Esophagus muscularis mucosa (tissue), 4 donors: ENCODE measurements at regions not wholly inside any gene's neighbourhood (a gene's known extent, or its start where the extent isn't known, plus 50 kb on each side); places are given as distances from the start of the nearest gene placed in this dataset.

Experiments used
- EP300 ChIP-seq: sonication (generic); formaldehyde crosslinking; IDR thresholded peaks from one replicate; pipeline ENCODE4 v1.6.1; 2017; ENCODE audit warnings: antibody characterized with exemption
- POLR2A ChIP-seq: fragments of 450-650 bp; IDR thresholded peaks from one replicate; pipeline ENCODE4 v1.6.1; 2017; ENCODE audit warnings: antibody characterized with exemption, moderate library complexity, mild to moderate bottlenecking, low read depth
- POLR2AphosphoS5 ChIP-seq, 2 donors: sonication (generic); formaldehyde crosslinking; IDR thresholded peaks; one replicate each; pipeline ENCODE4 v1.6.1; 2017; ENCODE audit warnings: antibody characterized with exemption in 2 of 2
- TF ChIP-seq, protein P1 (sequence below), 3 experiments: fragments of 200-600 bp in 2 of 3; fragments of 450-650 bp in 1 of 3; sonication (generic) in 2 of 3; IDR thresholded peaks; one replicate each; pipeline ENCODE4 v1.5.1; 2017 to 2019; ENCODE audit warnings: antibody characterized with exemption in 3 of 3, mild to moderate bottlenecking in 2 of 3, moderate library complexity in 1 of 3

DNA sequence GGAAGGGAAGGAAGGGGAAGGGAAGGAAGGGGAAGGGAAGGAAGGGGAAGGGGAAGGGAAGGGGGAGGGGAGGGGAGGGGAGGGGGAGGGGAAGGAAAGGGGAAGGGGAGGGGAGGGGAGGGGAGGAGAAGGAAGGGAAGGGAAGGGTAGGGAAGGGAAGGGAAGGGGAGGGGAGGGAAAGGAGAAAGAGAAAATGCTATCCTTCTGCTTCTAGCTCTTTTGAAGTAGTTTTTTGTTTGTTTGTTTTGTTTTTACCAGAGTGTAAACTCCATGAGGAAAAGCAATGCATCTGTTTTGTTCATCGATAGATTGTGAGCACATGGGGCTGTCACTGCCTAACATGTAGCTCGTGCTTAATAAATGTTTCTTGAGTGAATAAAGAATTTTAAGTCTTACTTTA, 1592.7 kb upstream of the ACVR2A start:
- TF ChIP-seq, protein P1, sequence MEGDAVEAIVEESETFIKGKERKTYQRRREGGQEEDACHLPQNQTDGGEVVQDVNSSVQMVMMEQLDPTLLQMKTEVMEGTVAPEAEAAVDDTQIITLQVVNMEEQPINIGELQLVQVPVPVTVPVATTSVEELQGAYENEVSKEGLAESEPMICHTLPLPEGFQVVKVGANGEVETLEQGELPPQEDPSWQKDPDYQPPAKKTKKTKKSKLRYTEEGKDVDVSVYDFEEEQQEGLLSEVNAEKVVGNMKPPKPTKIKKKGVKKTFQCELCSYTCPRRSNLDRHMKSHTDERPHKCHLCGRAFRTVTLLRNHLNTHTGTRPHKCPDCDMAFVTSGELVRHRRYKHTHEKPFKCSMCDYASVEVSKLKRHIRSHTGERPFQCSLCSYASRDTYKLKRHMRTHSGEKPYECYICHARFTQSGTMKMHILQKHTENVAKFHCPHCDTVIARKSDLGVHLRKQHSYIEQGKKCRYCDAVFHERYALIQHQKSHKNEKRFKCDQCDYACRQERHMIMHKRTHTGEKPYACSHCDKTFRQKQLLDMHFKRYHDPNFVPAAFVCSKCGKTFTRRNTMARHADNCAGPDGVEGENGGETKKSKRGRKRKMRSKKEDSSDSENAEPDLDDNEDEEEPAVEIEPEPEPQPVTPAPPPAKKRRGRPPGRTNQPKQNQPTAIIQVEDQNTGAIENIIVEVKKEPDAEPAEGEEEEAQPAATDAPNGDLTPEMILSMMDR (IDR thresholded peaks at IDR 0.05), result no peak
- TF ChIP-seq POLR2A (no peak), POLR2AphosphoS5 (IDR thresholded peaks at IDR 0.05) (no peak), EP300 (no peak)
